ENCODE measurements at regions not wholly inside any gene's neighbourhood (a gene's known extent, or its start where the extent isn't known, plus 50 kb on each side); places are given as distances from the start of the nearest gene placed in this dataset.

DNA sequence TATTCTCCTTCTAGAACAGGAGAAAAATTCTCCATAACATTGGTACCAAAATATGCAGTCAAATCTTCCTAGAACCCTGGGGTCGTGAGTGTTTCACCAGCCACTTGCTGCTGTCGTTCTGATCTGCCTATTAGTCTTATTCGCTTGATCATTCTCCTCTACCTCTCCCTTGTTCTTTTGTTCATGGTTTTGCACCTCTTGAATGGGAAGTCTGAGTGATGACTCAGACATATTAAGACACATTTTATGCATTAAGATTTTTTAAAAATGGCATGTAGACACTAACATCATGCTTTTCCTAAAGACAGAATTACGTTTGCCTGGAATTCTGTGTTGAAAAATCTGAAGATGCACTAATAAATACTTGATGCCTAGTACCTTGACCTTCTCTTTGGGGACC lies 159.2 kb upstream of the LRIG3 start:
- H3K36me3 ChIP-seq (ENCODE audit: insufficient read depth, low read length), result no peaks in the 10 kb centered on the region
- H3K4me1 ChIP-seq (ENCODE audit: control insufficient read depth, insufficient read depth, low read length, unreplicated experiment), result peaks cover 7% of the 10 kb centered on the region
- H3K4me3 ChIP-seq (ENCODE audit: low read depth, low read length), result no peak overlapping the region
- H2AFZ ChIP-seq (ENCODE audit: low read length, unreplicated experiment), result no peak overlapping the region
- no peaks in the 10 kb centered on the region for H3K27me3 ChIP-seq (ENCODE audit: insufficient read depth, low read length)
- H3K27ac ChIP-seq (ENCODE audit: low read depth, low read length), result no peak overlapping the region
- H3K79me2 ChIP-seq (ENCODE audit: control insufficient read depth, insufficient read depth, low read length, unreplicated experiment), result no peaks in the 10 kb centered on the region

GRCh38 chr12:59079002-59079401 lies 158.7 kb upstream of the LRIG3 start:
- H3K27me3 ChIP-seq (ENCODE audit: insufficient read depth, low read length), result no peaks in the 10 kb centered on the region
- H3K4me3 ChIP-seq (ENCODE audit: low read depth, low read length), result no peak overlapping the region
- peaks cover 3% of the 10 kb centered on the region for H3K4me1 ChIP-seq (ENCODE audit: control insufficient read depth, insufficient read depth, low read length, unreplicated experiment)
- no peaks in the 10 kb centered on the region for H3K36me3 ChIP-seq (ENCODE audit: insufficient read depth, low read length)
- no peak overlapping the region for H3K27ac ChIP-seq (ENCODE audit: low read depth, low read length)
- no peak overlapping the region for H2AFZ ChIP-seq (ENCODE audit: low read length, unreplicated experiment)
- H3K79me2 ChIP-seq (ENCODE audit: control insufficient read depth, insufficient read depth, low read length, unreplicated experiment), result no peaks in the 10 kb centered on the region

DNA sequence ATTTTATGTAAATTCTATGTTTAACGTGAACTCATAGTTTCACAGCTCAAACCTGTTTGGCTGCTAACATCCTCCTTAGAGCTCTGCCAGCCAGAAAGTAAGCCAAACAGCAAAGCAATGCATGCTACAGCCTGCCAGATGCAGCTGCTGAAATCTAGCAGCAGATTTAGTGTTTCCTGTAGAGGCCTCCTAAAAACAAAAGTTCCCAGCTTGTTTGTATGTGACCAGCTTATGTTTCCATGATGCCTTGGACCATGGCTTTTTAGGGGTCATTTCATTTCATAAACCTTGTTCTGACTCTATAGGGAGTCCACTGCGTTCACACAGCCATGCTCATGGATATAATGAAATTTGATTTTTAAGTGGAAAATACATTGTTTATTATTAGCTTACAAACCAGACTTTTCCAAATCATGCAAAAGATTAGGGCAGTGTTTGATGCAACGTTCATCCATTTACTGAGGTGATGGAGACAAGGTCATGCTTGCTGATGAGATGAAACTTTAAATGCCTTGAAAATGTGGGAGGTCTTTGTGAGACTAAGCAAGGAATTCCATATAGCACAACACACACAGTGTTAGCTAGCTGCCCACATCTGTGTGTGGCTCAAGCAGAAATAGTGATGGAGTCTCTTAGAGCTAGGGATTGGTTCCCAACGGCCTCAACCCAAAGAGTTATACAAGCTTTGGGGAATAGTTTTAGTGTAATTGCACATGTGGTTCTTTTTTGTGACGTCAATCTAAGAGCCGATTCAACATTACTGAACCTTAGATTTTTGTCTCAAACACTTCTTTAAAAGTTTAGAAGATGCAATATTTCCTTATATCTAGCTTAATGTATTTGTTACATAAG lies 157.5 kb upstream of the LRIG3 start:
- no peak overlapping the region for H3K4me3 ChIP-seq (ENCODE audit: low read depth, low read length)
- no peaks in the 10 kb centered on the region for H3K4me1 ChIP-seq (ENCODE audit: control insufficient read depth, insufficient read depth, low read length, unreplicated experiment)
- no peaks in the 10 kb centered on the region for H3K79me2 ChIP-seq (ENCODE audit: control insufficient read depth, insufficient read depth, low read length, unreplicated experiment)
- no peak overlapping the region for H3K27ac ChIP-seq (ENCODE audit: low read depth, low read length)
- no peaks in the 10 kb centered on the region for H3K36me3 ChIP-seq (ENCODE audit: insufficient read depth, low read length)
- H3K27me3 ChIP-seq (ENCODE audit: insufficient read depth, low read length), result no peaks in the 10 kb centered on the region
- H2AFZ ChIP-seq (ENCODE audit: low read length, unreplicated experiment), result no peak overlapping the region

GRCh38 chr12:59077153-59077552 lies 156.8 kb upstream of the LRIG3 start:
- Histone ChIP-seq H2AFZ (ENCODE audit: low read length, unreplicated experiment) (no peak overlapping the region), H3K36me3 (ENCODE audit: insufficient read depth, low read length) (no peaks in the 10 kb centered on the region), H3K4me3 (ENCODE audit: low read depth, low read length) (no peak overlapping the region), H3K79me2 (ENCODE audit: control insufficient read depth, insufficient read depth, low read length, unreplicated experiment) (no peaks in the 10 kb centered on the region), H3K4me1 (ENCODE audit: control insufficient read depth, insufficient read depth, low read length, unreplicated experiment) (peaks cover under 1% of the 10 kb centered on the region), H3K27me3 (ENCODE audit: insufficient read depth, low read length) (no peaks in the 10 kb centered on the region), H3K27ac (ENCODE audit: low read depth, low read length) (no peak overlapping the region)

DNA sequence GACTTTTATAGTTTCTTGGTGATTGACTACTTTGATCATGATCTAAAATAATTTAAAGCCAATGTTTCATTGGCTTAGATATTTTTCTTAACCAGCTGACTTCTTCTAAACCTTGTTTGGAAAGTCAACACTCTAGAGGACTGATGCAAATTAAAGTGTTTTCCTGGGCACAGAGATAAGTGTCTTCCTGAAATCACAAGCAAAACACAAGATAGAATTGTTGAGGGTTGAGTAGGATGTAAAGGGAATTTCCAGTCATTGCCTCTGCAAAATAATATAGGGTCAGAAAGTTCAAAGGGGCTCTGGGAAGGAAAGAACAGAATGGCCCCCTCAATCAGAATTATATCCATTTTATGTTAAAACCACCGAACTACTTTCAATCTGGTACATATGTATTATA lies 156.3 kb upstream of the LRIG3 start:
- Histone ChIP-seq H3K4me3 (ENCODE audit: low read depth, low read length) (no peak overlapping the region), H3K4me1 (ENCODE audit: control insufficient read depth, insufficient read depth, low read length, unreplicated experiment) (peaks cover 6% of the 10 kb centered on the region), H3K27me3 (ENCODE audit: insufficient read depth, low read length) (no peaks in the 10 kb centered on the region), H2AFZ (ENCODE audit: low read length, unreplicated experiment) (no peak overlapping the region), H3K79me2 (ENCODE audit: control insufficient read depth, insufficient read depth, low read length, unreplicated experiment) (no peaks in the 10 kb centered on the region), H3K27ac (ENCODE audit: low read depth, low read length) (no peak overlapping the region), H3K36me3 (ENCODE audit: insufficient read depth, low read length) (no peaks in the 10 kb centered on the region)

DNA sequence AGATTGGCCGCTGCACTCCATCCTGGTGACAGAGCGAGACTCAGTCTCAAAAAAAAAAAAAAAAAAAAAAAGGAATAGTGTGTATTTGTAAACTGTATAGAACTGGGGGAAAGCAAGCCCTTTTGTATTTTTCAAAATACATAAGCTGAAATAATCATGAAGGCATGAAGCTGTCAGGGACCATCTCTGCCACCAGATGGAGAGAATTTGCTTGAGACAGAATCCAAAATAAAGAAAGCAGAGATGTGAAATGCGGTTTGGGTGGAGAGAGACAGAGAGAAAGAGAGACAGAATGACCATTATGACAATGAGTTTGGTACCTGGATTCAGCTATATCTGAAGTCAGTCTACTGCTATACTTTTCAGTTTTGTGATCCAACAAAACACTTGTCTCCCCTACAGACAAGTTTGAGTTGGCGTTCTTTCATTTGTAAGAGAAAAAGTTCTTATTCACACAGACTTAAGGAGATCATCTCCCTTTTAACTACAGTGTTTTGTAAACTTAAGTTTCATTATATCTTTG lies 155.7 kb upstream of the LRIG3 start:
- Histone ChIP-seq H3K4me3 (ENCODE audit: low read depth, low read length) (no peak overlapping the region), H3K27me3 (ENCODE audit: insufficient read depth, low read length) (no peaks in the 10 kb centered on the region), H2AFZ (ENCODE audit: low read length, unreplicated experiment) (no peak overlapping the region), H3K4me1 (ENCODE audit: control insufficient read depth, insufficient read depth, low read length, unreplicated experiment) (peaks cover 12% of the 10 kb centered on the region), H3K27ac (ENCODE audit: low read depth, low read length) (no peak overlapping the region), H3K79me2 (ENCODE audit: control insufficient read depth, insufficient read depth, low read length, unreplicated experiment) (no peaks in the 10 kb centered on the region), H3K36me3 (ENCODE audit: insufficient read depth, low read length) (no peaks in the 10 kb centered on the region)

DNA sequence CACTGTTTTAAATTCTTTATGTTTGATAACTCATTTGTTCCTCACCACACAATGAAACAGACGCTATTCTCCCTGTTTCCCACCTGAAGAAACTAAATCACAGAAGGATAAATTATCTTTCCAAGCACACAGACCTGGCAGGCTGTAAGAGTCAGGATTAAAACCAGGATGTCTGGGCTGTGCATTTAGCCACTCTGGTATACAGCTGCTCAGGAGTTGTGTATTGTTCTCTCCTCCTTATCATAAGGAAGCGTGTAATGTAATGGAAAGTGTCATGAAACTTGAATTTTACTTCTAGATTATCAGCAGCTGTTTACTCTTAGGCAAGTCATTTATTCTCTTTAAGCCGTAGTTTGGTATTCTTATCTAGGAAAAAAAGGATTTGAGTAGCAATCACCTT lies 154.8 kb upstream of the LRIG3 start:
- no peaks in the 10 kb centered on the region for H3K27me3 ChIP-seq (ENCODE audit: insufficient read depth, low read length)
- H3K4me3 ChIP-seq (ENCODE audit: low read depth, low read length), result no peak overlapping the region
- H3K4me1 ChIP-seq (ENCODE audit: control insufficient read depth, insufficient read depth, low read length, unreplicated experiment), result peaks cover 21% of the 10 kb centered on the region
- no peak overlapping the region for H2AFZ ChIP-seq (ENCODE audit: low read length, unreplicated experiment)
- H3K36me3 ChIP-seq (ENCODE audit: insufficient read depth, low read length), result no peaks in the 10 kb centered on the region
- no peak overlapping the region for H3K27ac ChIP-seq (ENCODE audit: low read depth, low read length)
- no peaks in the 10 kb centered on the region for H3K79me2 ChIP-seq (ENCODE audit: control insufficient read depth, insufficient read depth, low read length, unreplicated experiment)

DNA sequence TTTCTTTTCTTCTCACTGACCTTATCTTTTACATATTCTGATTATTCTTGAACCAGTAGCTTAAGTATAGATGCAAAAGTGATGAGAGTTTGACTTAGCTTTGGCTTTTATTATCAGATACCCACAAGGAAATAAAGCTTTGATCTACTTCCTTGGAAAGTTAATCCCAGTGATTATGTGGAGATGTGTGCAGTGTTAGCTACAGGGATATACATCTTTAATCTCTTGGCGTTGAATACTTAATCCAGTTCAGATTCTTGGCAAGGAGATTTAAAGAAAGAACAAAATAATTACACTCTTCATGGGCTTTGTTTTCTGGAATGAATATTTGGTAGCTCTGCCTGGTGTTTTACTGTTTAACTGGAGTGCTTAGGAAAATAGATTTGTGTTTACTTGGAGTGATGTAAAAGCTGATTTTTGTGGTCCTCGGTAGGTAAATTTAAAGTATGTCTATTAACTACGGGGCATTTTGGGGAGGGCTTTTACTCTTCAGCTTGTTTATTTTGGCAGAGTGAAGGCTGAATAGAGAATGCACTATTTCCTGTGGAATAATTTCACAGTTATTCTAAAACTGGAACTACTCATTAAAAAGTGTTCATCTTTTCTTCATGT lies 150.1 kb upstream of the LRIG3 start:
- Histone ChIP-seq H3K27ac (ENCODE audit: low read depth, low read length) (peak overlapping the region; percentile 2; the same call in 1 of the 2 replicates), H3K79me2 (ENCODE audit: control insufficient read depth, insufficient read depth, low read length, unreplicated experiment) (no peaks in the 10 kb centered on the region), H3K4me1 (ENCODE audit: control insufficient read depth, insufficient read depth, low read length, unreplicated experiment) (peaks cover 34% of the 10 kb centered on the region), H3K36me3 (ENCODE audit: insufficient read depth, low read length) (no peaks in the 10 kb centered on the region), H2AFZ (ENCODE audit: low read length, unreplicated experiment) (peak overlapping the region; percentile 80), H3K27me3 (ENCODE audit: insufficient read depth, low read length) (no peaks in the 10 kb centered on the region), H3K4me3 (ENCODE audit: low read depth, low read length) (peak overlapping the region; percentile 9; the same call in 1 of the 2 replicates)

DNA sequence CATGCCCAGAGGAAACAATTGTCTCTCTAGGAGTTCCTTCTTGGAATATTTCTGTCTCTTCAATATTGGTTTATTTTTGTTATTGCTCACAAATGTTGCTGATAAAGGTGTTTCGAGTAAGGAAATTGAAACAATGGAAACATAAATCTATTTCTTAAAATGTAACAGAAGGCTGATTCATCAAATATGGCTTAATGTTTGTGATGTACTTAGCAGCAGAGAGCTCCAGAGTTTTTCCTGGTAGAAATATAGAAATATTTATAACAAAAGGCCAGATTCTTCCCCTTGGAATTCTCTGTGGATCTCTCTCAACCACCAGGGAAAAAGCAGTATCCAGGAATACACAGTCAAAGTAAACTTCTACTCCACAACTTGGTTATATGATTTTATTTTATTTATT lies 149.2 kb upstream of the LRIG3 start:
- no peak overlapping the region for H3K4me3 ChIP-seq (ENCODE audit: low read depth, low read length)
- no peaks in the 10 kb centered on the region for H3K36me3 ChIP-seq (ENCODE audit: insufficient read depth, low read length)
- peaks cover 34% of the 10 kb centered on the region for H3K4me1 ChIP-seq (ENCODE audit: control insufficient read depth, insufficient read depth, low read length, unreplicated experiment)
- H3K27me3 ChIP-seq (ENCODE audit: insufficient read depth, low read length), result no peaks in the 10 kb centered on the region
- peak overlapping the region; percentile 20 for H2AFZ ChIP-seq (ENCODE audit: low read length, unreplicated experiment)
- H3K79me2 ChIP-seq (ENCODE audit: control insufficient read depth, insufficient read depth, low read length, unreplicated experiment), result no peaks in the 10 kb centered on the region
- peak overlapping the region; percentile 14; the same call in 1 of the 2 replicates for H3K27ac ChIP-seq (ENCODE audit: low read depth, low read length)

DNA sequence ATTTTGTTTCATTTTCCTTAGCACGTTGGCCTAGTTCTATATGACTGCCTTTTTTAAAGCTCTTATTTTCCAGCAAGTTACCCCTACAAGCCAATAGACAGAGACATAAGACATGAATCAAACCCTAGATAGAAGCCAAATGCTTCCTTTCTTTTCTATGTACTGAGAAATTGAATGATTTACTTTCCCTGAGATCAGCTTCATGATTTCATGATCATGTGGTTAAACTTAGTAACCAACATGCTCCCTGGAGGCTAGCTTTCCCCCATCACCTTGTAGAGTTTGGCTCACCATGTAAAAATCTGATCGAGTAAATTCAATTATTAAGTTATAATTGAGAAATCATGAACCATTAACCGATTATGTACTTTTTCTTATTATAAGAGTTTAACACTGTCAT lies 148.1 kb upstream of the LRIG3 start:
- Histone ChIP-seq H3K27ac (ENCODE audit: low read depth, low read length) (no peak overlapping the region), H3K4me1 (ENCODE audit: control insufficient read depth, insufficient read depth, low read length, unreplicated experiment) (peaks cover 34% of the 10 kb centered on the region), H3K79me2 (ENCODE audit: control insufficient read depth, insufficient read depth, low read length, unreplicated experiment) (no peaks in the 10 kb centered on the region), H3K4me3 (ENCODE audit: low read depth, low read length) (no peak overlapping the region), H3K36me3 (ENCODE audit: insufficient read depth, low read length) (no peaks in the 10 kb centered on the region), H2AFZ (ENCODE audit: low read length, unreplicated experiment) (no peak overlapping the region), H3K27me3 (ENCODE audit: insufficient read depth, low read length) (no peaks in the 10 kb centered on the region)

- H3K4me1 ChIP-seq (ENCODE audit: control insufficient read depth, insufficient read depth, low read length, unreplicated experiment), result peaks cover 33% of the 10 kb centered on the region
These were observed 146.8 kb upstream of the LRIG3 start for GRCh38 chr12:59067083-59067482.

More at GRCh38 chr12:59067083-59067482, 146.8 kb upstream of the LRIG3 start:
- no peaks in the 10 kb centered on the region for H3K79me2 ChIP-seq (ENCODE audit: control insufficient read depth, insufficient read depth, low read length, unreplicated experiment)
- no peak overlapping the region for H2AFZ ChIP-seq (ENCODE audit: low read length, unreplicated experiment)
- no peaks in the 10 kb centered on the region for H3K36me3 ChIP-seq (ENCODE audit: insufficient read depth, low read length)
- no peak overlapping the region for H3K4me3 ChIP-seq (ENCODE audit: low read depth, low read length)
- no peaks in the 10 kb centered on the region for H3K27me3 ChIP-seq (ENCODE audit: insufficient read depth, low read length)
- H3K27ac ChIP-seq (ENCODE audit: low read depth, low read length), result no peak overlapping the region

Measured in ACC112 (cell line).